HG03354 (cell line): ENCODE measurements at regions not wholly inside any gene's neighbourhood (a gene's known extent, or its start where the extent isn't known, plus 50 kb on each side); places are given as distances from the start of the nearest gene placed in this dataset.
"Not testable (repeated sequence)": the region's sequence is repeated elsewhere in the genome, so short reads cannot be mapped to it uniquely, and the experiment has no call there.

Source experiments
- ATAC-seq: cut with Tn5 transposase; IDR thresholded peaks from one replicate; pipeline ENCODE4 v1.9.1; 2021; ENCODE audit warnings: mild to moderate bottlenecking; ENCODE audit not compliant: unreplicated experiment, poor library complexity, severe bottlenecking

DNA sequence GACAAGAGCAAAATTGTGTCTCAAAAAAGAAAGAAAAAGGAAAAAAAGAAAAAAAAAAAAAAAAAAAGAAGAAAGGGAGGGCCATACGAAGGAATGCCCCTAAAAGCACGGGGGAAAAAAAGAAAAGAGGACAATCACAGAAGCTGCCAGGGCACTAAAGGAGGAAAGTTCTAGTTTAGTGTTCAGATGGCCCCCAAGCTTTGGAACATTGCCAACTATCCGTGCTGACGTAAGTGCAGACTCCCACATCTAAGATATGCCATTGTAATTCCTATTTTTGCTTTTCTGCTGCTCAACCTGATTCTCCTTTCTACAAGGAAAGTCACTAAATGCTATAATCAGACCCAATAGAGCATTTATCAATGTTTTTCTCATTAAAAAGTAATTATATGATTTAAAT is 842.1 kb downstream of the KCNJ2 start:
- no peak for ATAC-seq

DNA sequence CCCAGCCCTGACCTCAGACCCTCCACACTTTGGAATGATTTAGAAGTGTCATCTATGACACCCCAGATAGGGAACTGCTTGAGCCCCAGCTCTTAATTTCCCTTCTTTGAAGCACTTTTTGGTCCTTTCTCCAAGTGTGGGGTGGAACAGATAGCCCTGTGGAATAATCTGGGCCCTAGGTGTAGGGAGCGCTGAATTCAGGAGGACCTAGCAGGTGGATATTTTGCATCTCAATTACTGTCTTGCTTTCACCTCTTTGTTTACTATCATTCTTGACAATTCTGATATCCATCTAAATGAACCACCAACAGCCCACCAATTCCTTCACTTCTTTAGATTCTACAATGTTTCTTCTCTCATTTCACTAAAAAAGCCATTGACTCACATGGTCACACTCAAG is 850.4 kb downstream of the KCNJ2 start:
- no peak for ATAC-seq

- ATAC-seq: no peak
These were observed 853.4 kb downstream of the KCNJ2 start for GRCh38 chr17:71022758-71023157.

DNA sequence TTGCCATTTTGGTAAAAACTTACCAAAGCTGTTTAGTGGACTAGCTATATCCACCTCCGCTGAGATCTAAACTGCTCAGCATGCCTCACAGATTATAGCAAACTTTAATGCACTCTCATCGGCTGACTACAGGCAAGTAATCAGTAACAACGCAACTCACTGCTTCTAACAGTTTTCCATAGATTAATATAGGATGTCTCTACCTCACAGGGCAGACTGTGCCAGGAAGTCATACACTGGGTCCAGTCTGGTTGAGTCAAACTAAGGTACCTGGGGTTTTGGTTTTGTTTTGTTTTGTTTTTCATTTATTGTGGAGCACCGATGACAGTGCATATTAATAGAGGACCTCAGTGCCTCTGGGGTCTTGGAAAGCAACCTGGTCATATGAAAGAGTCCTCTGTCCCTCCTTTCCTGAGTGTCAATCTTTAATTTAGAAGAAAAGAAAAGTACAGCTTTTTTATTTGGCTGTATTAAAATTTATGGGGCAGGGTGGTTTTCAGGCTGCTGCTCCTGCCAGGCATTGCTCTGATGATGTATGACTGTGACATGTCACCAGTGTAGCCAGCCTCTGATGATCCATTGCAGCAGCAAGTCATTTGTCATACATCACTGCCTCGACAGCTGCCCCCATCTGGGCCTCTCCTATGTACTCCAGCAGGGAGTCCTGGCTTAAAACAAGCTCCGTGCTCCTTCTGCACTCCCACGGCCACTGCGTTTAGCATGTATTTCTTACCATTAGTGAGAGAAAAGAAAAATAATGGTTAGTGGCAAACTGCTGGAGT is 854.1 kb downstream of the KCNJ2 start:
- ATAC-seq: no peak

GRCh38 chr17:71024172-71024571 is 854.8 kb downstream of the KCNJ2 start:
- no peak for ATAC-seq

DNA sequence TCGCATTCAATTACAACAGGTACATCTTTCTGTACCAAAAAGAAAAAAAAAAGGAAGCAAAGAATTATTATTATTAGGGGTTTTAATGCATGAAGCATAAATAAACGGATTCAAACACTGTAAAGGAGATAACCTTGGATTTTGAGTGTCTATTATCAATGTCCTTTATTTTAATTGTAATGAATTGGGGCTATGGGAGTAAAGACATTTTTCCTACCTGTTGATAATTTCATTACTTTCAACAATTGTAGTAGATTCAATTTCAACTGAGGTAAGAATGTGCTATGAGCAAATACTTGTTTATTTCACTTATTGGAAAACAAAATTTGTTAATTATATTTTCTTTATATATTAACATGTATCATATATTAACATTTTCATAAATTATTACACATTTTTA is 855.6 kb downstream of the KCNJ2 start:
- ATAC-seq: no peak

GRCh38 chr17:71029246-71029645 is 859.9 kb downstream of the KCNJ2 start:
- no peak for ATAC-seq

DNA sequence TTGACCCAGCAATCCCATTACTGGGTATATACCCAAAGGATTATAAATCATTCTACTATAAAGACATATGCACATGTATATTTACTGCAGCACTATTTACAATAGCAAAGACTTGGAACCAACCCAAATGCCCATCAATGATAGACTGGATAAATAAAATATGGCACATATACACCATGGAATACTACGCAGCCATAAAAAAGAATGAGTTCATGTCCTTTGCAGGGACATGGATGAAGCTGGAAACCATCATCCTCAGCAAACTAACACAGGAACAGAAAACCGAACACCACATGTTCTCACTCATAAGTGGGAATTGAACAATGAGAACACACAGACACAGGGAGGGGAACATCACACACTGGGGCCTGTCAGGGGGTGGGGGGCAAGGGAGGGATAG is 862.0 kb downstream of the KCNJ2 start:
- not testable (repeated sequence) for ATAC-seq

- ATAC-seq: no peak
These were observed 863.5 kb downstream of the KCNJ2 start for GRCh38 chr17:71032746-71033273.

DNA sequence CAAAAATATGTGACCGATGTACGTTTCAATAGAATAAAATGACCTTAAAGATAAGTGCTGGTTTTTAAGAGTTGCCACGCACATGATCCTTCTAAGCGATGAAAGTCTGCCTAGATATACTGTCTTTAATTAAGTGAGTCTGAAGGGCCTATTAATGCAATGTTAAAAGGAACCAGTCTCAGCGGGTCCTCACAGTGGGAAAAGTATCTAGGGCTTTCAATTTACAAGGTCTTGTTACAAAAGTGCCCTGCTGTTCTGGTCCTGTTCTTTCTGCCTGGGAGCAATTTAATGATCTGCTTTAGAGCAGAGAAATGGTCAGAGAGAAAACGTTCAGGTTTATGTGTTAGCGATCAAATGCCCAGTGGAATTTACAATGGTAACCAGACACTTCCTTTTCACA is 864.0 kb downstream of the KCNJ2 start:
- ATAC-seq: no peak

- no peak for ATAC-seq
These were observed 865.9 kb downstream of the KCNJ2 start for GRCh38 chr17:71035226-71035625.

DNA sequence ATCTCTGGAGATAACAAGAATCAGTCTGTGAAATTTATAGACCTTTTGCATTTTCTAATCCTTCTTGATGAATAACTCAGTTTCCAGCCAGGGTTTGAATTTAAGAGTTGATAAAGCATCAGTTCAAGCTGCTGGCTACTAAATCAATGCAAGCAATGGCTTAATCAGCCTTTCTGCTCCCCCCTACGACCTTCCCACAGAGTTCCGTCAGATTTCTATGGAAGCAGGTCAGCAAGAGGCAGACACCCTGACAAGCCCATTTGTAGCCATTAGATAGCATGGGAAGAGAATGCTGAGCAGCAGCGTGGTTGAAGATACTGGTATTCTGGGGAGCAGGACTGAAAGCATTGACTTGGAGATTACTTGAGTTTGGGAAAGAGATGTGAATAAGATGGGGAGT is 868.1 kb downstream of the KCNJ2 start:
- ATAC-seq: no peak

- no peak for ATAC-seq
These were observed 870.1 kb downstream of the KCNJ2 start for GRCh38 chr17:71039391-71039790.

DNA sequence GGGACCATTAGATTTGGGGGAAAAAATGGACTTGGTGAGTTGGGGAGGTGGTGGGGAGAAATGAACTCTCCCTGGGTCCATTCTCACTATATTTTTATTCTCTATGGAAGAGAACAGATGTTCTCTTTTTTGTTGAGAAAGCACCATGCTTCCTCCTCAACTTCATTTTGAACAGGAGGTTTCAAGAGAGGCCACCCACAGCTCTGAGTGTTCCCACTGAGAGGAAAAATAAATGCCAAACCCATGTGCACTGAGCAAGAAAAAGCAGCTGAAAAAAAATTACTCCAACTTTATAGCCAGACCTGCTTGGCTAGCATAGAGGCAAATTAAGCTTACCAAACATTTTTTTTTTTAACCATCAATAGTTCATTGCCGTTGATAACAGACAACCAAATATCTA is 883.6 kb downstream of the KCNJ2 start:
- ATAC-seq: no peak

DNA sequence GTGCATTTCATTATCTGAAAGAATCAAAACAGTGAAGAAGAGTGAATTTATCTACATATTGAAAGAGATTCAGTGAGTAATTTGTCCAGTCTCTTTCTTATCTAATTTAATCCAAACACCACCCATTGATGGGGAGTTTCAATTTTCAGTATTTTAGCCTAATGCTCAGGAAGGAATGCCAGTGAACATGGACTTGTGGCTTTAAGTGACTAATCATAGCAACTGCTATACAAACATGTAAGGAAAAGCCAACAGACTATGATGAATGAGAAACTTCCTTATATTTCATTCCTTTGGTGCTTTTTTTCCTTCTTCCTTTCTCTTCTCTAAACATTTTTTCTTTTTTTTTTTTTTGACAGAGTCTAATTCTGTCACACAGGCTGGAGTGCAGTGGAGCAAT is 885.8 kb downstream of the KCNJ2 start:
- ATAC-seq: no peak

DNA sequence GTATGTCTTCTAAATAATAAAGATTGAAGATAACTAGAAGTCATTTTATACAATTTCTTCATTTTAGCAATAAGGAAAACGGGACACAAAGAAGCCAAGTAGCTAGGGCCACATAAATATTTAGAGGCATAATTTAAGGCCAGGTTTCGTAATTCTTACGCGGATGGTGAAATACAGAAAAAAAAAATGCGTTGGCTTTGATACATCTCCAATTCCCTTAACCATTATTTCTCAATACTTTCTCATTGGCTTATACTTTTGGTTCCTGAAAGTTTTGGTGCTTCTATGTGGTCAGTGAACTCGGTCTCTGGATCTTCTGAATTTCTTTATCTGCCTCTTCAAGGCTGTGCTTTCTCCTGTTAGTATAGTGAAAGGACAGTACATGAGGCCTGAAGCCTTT is 888.1 kb downstream of the KCNJ2 start:
- ATAC-seq: no peak

GRCh38 chr17:71057938-71058337 is 888.6 kb downstream of the KCNJ2 start:
- no peak for ATAC-seq

- no peak for ATAC-seq
These were observed 893.8 kb downstream of the KCNJ2 start for GRCh38 chr17:71063127-71063526.

DNA sequence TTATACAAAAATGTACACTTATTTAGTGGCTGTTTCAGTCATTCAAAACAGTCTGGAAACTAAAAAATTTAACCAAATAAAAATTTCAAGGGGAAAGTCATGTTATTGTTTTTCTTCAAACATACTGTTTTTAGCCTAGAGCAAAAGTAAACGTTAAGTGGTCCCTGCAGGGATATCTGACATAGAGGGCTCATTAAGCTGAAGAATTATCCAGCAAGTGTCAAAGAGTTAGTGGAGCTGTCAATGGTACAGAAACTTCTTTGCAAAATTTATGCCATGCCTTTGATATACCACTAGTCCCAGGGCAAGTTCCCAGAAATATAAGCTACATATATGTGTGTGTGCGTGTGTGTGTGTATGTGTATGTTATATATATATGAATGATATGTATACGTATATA is 894.2 kb downstream of the KCNJ2 start:
- ATAC-seq: no peak

DNA sequence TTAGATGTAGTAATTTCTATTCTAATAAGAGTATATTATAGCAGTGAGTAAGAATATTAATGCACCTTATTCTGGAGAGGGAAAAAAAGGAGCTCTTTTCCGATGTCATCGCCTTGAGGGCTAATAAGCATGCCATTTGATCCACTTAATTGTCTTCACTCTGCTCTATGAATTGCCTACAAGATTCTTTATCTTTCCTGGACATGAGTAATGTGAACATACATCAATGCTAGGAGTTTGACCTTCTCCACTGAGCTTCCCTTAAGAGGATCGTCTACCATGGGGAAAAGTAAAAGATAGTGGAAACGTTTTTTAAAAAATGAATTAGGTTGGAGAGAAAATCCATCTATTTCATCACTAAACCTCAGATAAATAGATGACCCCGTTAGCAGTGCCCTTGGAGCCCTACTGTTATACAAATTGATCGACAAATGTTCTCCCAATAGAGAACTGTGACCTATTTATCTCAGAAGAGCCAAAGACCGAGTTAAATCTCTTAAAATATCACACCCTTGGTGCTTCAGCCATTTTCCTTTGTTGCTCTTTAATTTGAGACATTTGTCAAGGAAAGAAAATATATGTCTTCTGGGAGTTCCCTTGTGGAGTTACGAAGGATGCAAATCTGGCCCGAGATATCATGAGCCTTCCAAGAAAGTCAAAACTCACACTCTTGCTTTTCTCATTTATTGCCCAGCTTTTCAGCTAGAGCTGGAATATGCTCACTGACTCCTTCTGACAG is 898.5 kb downstream of the KCNJ2 start:
- ATAC-seq: no peak

DNA sequence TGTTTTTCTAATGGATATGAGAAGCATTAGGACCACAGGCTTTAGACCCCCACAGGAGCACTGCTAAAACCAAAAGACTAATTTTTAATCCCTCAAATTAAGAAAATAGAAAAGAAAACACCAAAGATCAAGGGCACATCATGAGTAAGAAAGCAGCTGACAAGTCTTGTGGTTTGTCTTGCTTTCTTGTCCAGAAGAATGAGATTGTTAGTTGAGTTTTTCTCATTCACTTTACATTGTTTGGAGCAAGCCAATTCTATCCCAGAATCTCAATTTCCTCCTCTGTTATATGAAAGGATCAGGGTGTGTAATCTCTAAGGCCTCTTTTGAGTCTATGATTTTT is 899.0 kb downstream of the KCNJ2 start:
- ATAC-seq: no peak
